Lower leg skin (tissue), 4 donors: ENCODE measurements at regions not wholly inside any gene's neighbourhood (a gene's known extent, or its start where the extent isn't known, plus 50 kb on each side); places are given as distances from the start of the nearest gene placed in this dataset.

Experiments used
- DNase-seq, 2 donors: peaks; one replicate each; pipeline ENCODE4 v3.0.0-alpha.2; 2019; ENCODE audit warnings: low spot score in 2 of 2
- H3K4me3 ChIP-seq: fragments of 200-600 bp; sonication (generic); 2 replicates; pipeline ENCODE4 v1.5.1; 2017; ENCODE audit warnings: mild to moderate bottlenecking, low read depth; ENCODE audit not compliant: poor library complexity, severe bottlenecking
- POLR2A ChIP-seq, 2 donors: fragments of 450-650 bp; IDR thresholded peaks; one replicate each; pipeline ENCODE4 v1.6.1; 2016 to 2017; ENCODE audit warnings: antibody characterized with exemption in 2 of 2, mild to moderate bottlenecking in 1 of 2, moderate library complexity in 1 of 2
- WGBS, 2 donors: methylation state at CpG; one replicate each; pipeline ENCODE4 v1.1.5; 2018; 5-methylcytosine and 5-hydroxymethylcytosine counted together
- intact Hi-C: fragments of 100-400 bp; cut with DNase I; formaldehyde crosslinking; loops from one replicate; pipeline ENCODE4 v1.15.0; 2023; ENCODE audit warnings: low total_unique reads
- TF ChIP-seq, protein P1 (sequence below), 3 donors: fragments of 450-650 bp; IDR thresholded peaks; one replicate each; pipeline ENCODE4 v1.5.1; 2016; ENCODE audit warnings: antibody characterized with exemption in 3 of 3, mild to moderate bottlenecking in 3 of 3, moderate library complexity in 2 of 3

DNA sequence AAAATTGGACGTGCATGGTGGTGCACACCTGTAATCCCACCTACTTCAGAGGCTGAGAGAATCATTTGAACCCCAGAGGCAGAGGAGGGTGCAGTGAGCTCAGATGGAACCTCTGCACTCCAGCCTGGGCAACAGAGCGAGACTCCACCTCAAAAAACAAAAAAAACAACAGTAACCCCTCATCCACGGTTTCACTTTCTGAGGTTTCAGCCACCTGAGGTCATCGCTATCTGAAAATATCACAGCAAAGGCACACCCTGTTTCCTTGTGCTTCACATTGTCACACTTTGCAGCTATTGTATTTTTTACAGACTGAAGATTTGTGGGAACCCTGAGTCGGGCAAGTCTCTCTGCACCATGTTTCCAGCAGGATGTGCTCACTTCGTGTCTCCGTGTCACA is 54.1 kb upstream of the FOXQ1 start:
- H3K4me3 ChIP-seq: no peak overlapping the region
- WGBS, 2 donors: 89% methylated on average over 7 of the region's 7 CpGs
- TF ChIP-seq POLR2A (IDR thresholded peaks at IDR 0.05): no peak
- TF ChIP-seq, protein P1, sequence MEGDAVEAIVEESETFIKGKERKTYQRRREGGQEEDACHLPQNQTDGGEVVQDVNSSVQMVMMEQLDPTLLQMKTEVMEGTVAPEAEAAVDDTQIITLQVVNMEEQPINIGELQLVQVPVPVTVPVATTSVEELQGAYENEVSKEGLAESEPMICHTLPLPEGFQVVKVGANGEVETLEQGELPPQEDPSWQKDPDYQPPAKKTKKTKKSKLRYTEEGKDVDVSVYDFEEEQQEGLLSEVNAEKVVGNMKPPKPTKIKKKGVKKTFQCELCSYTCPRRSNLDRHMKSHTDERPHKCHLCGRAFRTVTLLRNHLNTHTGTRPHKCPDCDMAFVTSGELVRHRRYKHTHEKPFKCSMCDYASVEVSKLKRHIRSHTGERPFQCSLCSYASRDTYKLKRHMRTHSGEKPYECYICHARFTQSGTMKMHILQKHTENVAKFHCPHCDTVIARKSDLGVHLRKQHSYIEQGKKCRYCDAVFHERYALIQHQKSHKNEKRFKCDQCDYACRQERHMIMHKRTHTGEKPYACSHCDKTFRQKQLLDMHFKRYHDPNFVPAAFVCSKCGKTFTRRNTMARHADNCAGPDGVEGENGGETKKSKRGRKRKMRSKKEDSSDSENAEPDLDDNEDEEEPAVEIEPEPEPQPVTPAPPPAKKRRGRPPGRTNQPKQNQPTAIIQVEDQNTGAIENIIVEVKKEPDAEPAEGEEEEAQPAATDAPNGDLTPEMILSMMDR (IDR thresholded peaks at IDR 0.05): no peak
- DNase-seq: peak in 1 of 2 donors; percentile 10
- intact Hi-C loops: no loop called here

DNA sequence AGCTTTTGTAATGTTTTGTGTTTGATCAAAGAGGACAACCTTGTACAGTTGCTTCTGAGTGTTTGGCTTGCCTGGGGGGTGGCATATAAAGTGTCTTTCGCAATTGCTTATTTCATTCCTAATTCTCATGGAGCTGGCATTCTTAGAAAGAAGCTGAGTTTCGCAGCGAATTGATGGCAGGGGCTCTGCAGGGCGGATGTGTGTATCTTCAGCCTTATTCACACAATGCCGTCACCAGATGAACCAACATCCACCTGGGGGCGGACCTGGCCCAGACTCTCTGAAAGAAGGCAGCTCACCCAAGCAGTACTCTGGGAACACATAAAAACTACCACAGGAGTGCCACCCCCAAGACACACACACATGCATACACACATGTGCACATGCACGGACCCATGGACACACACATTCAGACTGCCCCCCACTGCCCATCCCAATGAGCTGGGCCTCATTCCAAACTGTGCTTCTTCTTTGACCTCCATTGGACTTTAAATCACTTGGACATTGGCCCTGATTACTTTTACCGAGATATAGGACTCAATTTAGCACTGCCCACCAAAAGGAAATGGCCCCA is 55.4 kb upstream of the FOXQ1 start:
- H3K4me3 ChIP-seq: no peak overlapping the region
- no peak for TF ChIP-seq POLR2A (IDR thresholded peaks at IDR 0.05)
- TF ChIP-seq, protein P1 (IDR thresholded peaks at IDR 0.05): no peak
- 92 to 96% methylated on average over 8 of the region's 8 CpGs for WGBS, 2 donors
- intact Hi-C loops: no loop called here
- DNase-seq: peak in 1 of 2 donors; percentile 61

DNA sequence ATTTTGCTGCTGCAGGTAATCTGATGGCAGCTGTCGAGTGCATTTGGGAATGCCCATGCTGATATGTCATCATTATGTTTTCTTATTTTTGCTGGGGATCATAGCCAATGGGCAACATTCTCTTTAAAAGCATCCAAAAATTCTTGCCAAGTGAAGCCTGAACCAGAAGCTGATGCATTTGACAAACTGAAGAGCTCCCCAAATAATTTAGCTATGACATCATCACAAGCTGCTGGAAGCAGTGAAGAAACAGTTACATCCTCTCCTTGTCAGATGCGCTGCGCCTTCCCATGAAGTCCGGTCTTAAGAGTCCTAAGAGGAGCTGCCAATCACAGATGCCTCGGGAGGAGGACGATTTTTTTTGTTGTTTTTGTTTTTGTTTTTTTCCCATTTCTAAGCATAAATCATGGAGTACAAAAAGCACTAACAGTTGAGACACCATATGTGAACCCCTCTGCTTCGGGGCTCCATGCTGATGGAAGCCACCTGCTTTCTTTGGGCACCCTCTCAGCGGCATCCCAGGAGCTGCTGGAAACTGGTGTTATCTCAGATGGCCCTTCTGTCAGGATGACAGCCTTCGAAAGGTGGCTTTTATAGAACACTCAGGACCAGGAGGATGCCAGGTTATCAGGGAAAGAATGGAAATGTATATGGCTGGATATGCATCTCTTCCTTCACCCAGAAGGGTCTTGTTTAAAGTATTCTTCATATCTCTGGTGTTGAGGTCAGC is 56.1 kb upstream of the FOXQ1 start:
- intact Hi-C loops: no loop called here
- DNase-seq: peak in 1 of 2 donors; percentile 70
- TF ChIP-seq, protein P1 (IDR thresholded peaks at IDR 0.05): no peak
- WGBS, 2 donors: 60 to 75% methylated on average over 9 of the region's 9 CpGs
- H3K4me3 ChIP-seq: no peak overlapping the region

DNA sequence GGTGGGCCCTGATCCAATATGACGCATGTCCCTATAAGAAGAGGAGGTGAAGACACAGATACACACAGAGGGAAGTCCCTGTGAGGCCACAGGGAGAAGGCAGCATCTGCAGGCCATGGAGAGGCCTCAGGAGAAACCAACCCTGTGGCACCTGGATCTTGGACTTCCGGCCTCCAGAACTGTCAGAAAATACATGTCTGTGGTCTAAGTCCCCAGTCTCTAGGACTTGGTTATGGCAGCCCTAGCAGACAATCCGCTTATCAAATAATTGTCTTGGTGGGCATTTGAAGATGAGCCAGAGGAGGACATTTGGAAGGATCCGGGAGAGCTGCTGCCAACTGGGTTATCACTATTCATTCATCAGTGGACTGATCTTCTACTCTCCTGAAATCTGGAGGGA is 57.6 kb upstream of the FOXQ1 start:
- H3K4me3 ChIP-seq: no peak overlapping the region
- no peak for TF ChIP-seq POLR2A (IDR thresholded peaks at IDR 0.05)
- TF ChIP-seq, protein P1 (IDR thresholded peaks at IDR 0.05): no peak
- DNase-seq: peak in 1 of 2 donors; percentile 53
- intact Hi-C loops: no loop called here
- 92 to 97% methylated on average over 4 of the region's 4 CpGs for WGBS, 2 donors

DNA sequence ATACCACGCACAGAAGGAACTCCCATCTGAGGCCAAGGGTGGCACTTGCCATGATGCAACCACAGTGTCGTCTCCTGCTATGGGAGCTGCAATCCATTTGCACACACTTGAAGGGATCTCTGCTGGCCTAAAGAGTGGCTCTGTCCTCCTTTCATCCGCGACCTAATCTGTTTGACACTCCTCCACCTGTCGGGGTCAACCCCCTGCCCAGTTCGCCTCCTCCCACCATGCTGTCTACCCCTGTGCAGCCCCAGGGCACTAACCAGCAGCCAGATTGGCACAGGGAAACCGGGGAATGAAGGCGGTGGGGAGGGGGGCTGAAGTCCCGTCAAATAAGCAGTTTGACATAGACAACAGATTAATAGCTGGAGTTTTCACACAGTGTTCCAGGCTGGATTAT is 58.1 kb upstream of the FOXQ1 start:
- TF ChIP-seq, protein P1 (IDR thresholded peaks at IDR 0.05): no peak
- TF ChIP-seq POLR2A (IDR thresholded peaks at IDR 0.05): no peak
- intact Hi-C loops: no loop called here
- H3K4me3 ChIP-seq: no peak overlapping the region
- WGBS, 2 donors: 94% methylated on average over 9 of the region's 9 CpGs
- peak in 1 of 2 donors; percentile 83 for DNase-seq
